ENCODE measurements at regions not wholly inside any gene's neighbourhood (a gene's known extent, or its start where the extent isn't known, plus 50 kb on each side); places are given as distances from the start of the nearest gene placed in this dataset.

DNA sequence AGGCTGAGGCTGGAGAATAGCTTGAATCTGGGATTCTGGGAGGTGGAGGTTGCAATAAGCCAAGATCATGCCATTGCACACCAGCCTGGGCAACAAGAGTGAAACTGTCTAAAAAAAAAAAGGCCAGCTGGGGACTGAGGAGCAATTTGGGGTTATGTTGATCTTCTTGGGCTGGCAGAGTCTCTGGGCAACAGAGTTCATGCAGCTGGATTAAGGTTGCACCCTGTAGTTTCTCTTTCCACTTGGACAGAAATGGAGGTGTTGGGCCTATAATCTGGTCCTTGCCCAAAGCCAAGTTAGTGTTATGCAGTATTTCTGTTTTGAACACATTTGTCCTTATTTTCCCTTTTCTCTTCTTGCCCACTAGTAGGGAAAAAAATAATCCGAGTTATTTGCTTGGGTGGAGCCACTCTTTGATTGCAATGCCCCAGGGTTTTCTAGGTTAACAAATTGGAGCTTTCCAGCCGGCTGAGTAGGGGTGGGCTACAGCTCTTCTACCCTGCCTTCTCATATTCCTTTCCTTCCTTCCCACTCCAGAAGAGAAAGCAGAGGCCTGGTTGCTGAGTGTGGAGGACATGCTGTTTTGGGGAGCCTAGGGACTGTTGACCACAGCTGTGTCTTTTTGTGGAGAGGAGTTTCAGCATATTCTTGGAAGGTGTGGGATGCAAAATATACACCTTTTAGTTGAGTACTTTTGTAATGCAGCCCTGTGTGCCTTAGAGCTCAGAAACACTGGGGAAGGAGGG lies 213.9 kb downstream of the SOX4 start:
- no peak for ATAC-seq
- Histone ChIP-seq H3K36me3 (no peaks in the 10 kb centered on the region), H3K27me3 (no peaks in the 10 kb centered on the region), H3K9me3 (no peaks in the 10 kb centered on the region), H3K27ac (peak overlapping the region in 8 of 12 donors; percentile 8 to 78 (median 62)), H3K4me3 (no peak overlapping the region), H3K4me1 (peaks cover 0 to 30% (median 12%) of the 10 kb centered on the region in 12 donors)
- DNase-seq: no peak
- TF ChIP-seq, protein P1, sequence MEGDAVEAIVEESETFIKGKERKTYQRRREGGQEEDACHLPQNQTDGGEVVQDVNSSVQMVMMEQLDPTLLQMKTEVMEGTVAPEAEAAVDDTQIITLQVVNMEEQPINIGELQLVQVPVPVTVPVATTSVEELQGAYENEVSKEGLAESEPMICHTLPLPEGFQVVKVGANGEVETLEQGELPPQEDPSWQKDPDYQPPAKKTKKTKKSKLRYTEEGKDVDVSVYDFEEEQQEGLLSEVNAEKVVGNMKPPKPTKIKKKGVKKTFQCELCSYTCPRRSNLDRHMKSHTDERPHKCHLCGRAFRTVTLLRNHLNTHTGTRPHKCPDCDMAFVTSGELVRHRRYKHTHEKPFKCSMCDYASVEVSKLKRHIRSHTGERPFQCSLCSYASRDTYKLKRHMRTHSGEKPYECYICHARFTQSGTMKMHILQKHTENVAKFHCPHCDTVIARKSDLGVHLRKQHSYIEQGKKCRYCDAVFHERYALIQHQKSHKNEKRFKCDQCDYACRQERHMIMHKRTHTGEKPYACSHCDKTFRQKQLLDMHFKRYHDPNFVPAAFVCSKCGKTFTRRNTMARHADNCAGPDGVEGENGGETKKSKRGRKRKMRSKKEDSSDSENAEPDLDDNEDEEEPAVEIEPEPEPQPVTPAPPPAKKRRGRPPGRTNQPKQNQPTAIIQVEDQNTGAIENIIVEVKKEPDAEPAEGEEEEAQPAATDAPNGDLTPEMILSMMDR (IDR thresholded peaks at IDR 0.05): no peak
- TF ChIP-seq POLR2A (IDR thresholded peaks at IDR 0.05): no peak
- 38 to 61% (median 47%) methylated on average over 2 of the region's 2 CpGs for WGBS, 4 donors
- intact Hi-C loops (cut with DNase I): loop anchor here in 1 of 10 donors (5.0 kb wide), 1 partner anchor 35 kb away; no protein-coding TSS in a partner anchor

DNA sequence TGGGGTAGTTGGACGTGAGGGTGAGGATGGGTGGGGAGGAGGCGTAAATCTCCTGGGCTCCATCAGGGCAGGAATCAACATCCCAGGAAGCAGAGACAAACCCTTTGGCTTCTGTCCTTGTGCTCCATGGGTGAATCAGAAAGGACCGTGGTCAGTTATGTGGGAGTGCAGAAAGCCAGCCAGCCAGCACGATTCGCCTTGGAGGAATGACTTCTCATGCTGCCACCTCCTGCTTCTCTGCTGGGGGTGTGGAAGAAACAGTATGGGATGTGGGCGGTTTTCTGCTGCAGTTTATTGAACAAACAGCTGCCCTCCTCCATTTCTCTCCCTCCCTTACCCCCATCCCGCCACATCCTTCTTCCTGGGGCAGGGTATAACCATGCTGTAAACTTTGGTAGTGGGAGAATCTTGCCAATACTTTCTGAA lies 214.5 kb downstream of the SOX4 start:
- peak overlapping the region in 11 of 12 donors; percentile 8 to 78 (median 59) for H3K27ac ChIP-seq
- DNase-seq (peak in 4 of 5 donors; percentile 21 to 49 (median 32)), ATAC-seq (peak; percentile 56 to 88 (median 66))
- intact Hi-C loops (cut with DNase I): loop anchor here in 1 of 10 donors (5.0 kb wide), 1 partner anchor 34 kb away; no protein-coding TSS in a partner anchor
- WGBS, 4 donors: 44 to 60% (median 56%) methylated on average over 7 of the region's 7 CpGs
- no peaks in the 10 kb centered on the region for H3K27me3 ChIP-seq
- peaks cover 0 to 26% (median 12%) of the 10 kb centered on the region in 12 donors for H3K4me1 ChIP-seq
- no peaks in the 10 kb centered on the region for H3K9me3 ChIP-seq
- TF ChIP-seq, protein P1 (IDR thresholded peaks at IDR 0.05): no peak
- no peak for TF ChIP-seq POLR2A (IDR thresholded peaks at IDR 0.05)
- no peaks in the 10 kb centered on the region for H3K36me3 ChIP-seq
- peak overlapping the region in 2 of 12 donors; percentile 3 to 10 for H3K4me3 ChIP-seq

DNA sequence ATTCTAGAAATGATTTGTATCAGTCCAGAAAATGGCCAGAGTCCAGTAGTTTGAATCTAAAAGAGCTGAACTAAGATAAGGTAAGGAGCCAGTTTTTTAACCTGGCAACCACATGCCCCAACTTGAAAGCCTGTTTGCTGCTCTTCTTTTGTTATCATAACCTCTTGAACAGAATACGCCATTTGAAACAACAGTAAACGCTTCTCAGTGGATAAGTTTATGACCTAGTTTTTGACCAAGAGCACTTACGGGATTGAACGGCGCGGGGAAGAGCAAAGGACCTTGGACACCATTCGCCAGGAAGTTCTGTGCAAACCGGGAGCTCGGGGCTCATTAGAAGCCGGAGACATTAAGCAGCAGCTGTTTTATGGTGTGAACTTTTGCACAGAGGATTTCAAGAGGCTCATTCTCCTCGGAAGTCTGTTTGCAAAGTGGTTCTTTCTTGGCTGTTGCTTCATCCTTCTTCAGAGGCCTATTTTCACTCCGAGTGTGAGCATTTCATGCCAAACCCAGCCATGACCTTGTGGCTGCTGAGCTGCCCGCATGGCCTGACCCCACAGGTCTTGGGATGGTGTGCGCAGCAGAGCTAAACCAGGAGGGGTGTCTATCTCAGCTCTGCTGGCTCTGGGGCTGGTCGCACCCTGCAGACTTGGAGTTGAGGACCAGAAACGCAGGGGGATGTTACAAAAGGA lies 215.1 kb downstream of the SOX4 start:
- H3K4me1 ChIP-seq: peaks cover 0 to 26% (median 12%) of the 10 kb centered on the region in 12 donors
- peak overlapping the region in 5 of 12 donors; percentile 3 to 19 (median 11) for H3K4me3 ChIP-seq
- H3K27me3 ChIP-seq: no peaks in the 10 kb centered on the region
- 22 to 43% (median 41%) methylated on average over 16 of the region's 16 CpGs for WGBS, 4 donors
- peak overlapping the region; percentile 8 to 78 (median 60) for H3K27ac ChIP-seq
- ATAC-seq: peak; percentile 49 to 75 (median 60)
- intact Hi-C loops (cut with DNase I): loop anchor here in 1 of 10 donors (5.0 kb wide), 1 partner anchor 34 kb away; no protein-coding TSS in a partner anchor
- peak in 3 of 5 donors; percentile 19 to 47 (median 29) for DNase-seq
- no peaks in the 10 kb centered on the region for H3K36me3 ChIP-seq
- H3K9me3 ChIP-seq: no peaks in the 10 kb centered on the region
- TF ChIP-seq, protein P1 (IDR thresholded peaks at IDR 0.05): no peak
- no peak for TF ChIP-seq POLR2A (IDR thresholded peaks at IDR 0.05)

DNA sequence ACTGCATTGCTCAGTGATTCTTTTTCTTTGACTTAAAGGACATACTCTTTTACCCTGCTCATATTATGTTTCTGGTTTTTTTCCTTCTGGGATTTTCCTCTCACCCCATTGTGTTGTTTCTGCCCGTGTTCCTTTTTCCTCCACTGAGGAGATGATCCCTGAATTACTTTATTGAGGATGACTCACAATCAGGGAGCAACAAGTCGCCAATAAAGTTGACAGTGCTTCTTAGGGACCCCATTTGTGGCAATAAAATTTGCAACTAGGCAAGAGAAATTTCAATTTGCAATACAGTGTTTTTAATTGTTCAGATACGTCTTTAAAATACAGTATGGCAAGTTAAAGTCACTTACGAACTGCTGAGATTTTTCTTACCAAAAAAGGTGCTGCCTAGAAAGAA lies 217.9 kb downstream of the SOX4 start:
- no peak for ATAC-seq
- Histone ChIP-seq H3K27ac (no peak overlapping the region), H3K9me3 (no peaks in the 10 kb centered on the region), H3K36me3 (no peaks in the 10 kb centered on the region), H3K4me3 (no peak overlapping the region), H3K27me3 (no peaks in the 10 kb centered on the region), H3K4me1 (peaks cover 0 to 26% (median 12%) of the 10 kb centered on the region in 12 donors)
- intact Hi-C loops (cut with DNase I): no loop called here
- 92 to 95% (median 94%) methylated on average over 4 of the region's 4 CpGs for WGBS, 4 donors
- DNase-seq: no peak
- TF ChIP-seq, protein P1 (IDR thresholded peaks at IDR 0.05): no peak
- TF ChIP-seq POLR2A (IDR thresholded peaks at IDR 0.05): no peak

All from heart left ventricle (tissue), 16 donors.